ENCODE measurements at regions not wholly inside any gene's neighbourhood (a gene's known extent, or its start where the extent isn't known, plus 50 kb on each side); places are given as distances from the start of the nearest gene placed in this dataset.
"Not testable (repeated sequence)": the region's sequence is repeated elsewhere in the genome, so short reads cannot be mapped to it uniquely, and the experiment has no call there.

GRCh38 chr20:53804920-53805894 is 211.6 kb upstream of the ZNF217 start:
- H3K4me3 ChIP-seq = no peak overlapping the region
- no peak for DNase-seq (ENCODE audit: low spot score)
- H3K27ac ChIP-seq = no peak overlapping the region
- TF ChIP-seq CTCF (IDR thresholded peaks at IDR 0.05) = no peak

DNA sequence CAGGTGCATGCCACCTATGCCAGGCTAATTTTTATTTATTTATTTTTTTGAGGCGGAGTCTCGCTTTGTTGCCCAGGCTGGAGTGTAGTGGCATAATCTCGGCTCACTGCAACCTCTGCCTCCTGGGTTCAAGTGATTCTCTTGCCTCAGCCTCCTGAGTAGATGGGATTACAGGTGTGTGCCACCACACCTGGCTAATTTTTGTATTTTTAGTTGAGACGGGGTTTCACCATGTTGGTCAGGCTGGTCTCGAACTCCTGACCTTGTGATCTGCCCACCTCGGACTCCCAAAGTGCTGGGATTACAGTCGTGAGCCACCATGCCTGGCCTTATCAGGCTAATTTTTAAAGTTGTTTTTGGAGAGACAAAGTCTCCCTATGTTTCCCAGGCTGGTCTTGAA is 210.7 kb upstream of the ZNF217 start:
- not testable (repeated sequence) for DNase-seq (ENCODE audit: low spot score); H3K27ac ChIP-seq; H3K4me3 ChIP-seq

DNA sequence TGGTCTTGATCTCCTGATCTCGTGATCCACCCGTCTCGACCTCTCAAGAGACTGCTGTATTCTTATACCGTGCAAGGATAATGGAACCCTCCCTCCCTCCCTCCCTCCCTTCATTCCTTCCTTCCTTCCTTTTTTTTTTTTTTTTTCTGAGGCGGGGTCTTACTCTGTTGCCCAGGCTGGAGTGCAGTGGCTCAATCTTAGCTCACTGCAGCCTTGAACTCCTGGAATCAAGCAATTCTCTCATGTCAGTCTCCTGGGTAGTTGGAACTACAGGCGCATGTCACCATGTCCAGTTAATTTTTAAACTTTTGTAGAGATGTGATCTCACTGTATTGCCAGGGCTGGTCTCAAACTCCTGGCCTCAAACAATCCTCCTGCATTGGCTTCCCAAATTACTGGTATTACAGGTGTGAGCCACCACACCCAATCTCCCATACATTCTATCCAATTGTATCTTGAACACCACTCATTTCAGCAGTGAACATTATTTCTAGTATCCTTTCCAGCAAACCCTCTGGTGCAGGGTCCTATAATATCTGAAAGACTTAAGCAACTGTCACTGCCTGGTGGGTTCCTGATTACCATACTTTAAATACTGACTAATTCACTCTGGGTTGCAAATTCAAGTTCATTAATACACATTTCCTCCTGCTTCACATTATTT is 210.0 kb upstream of the ZNF217 start:
- no peak for DNase-seq (ENCODE audit: low spot score)
- Histone ChIP-seq H3K27ac (no peak overlapping the region), H3K4me3 (no peak overlapping the region)
- TF ChIP-seq CTCF (IDR thresholded peaks at IDR 0.05) = no peak

DNA sequence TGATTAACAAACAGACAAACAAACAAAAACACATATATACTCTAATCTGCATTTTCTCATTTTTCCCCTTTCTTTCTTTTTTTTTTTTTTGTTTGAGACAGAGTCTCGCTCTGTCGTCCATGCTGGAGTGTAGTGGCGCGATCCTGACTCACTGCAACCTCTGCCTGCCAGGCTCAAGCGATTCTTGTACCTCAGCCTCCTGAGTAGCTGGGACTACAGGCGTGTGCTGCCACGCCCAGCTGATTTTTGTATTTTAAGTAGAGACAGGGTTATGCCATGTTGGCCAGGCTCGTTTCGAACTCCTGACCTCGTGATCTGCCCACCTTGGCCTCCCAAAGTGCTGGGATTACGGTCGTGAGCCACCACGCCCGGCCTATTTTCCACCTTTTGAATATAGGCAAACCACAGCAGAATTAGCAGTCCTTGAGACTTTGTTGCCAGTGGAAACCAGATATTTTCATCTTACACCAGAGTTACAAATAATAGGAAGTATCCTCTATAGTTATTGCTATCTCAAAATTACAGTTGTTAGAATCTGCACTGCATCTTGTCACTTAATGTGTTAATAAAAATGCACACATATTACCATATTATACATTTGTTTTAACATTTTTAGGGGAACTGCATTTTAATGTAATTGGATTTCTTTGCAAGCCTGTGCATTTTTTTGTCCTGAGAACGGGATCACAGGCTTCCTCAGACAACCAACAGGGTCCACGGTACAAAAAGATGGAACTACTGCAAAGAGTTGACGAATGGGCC is 208.2 kb upstream of the ZNF217 start:
- TF ChIP-seq CTCF (IDR thresholded peaks at IDR 0.05) = no peak
- Histone ChIP-seq H3K27ac (no peak overlapping the region), H3K4me3 (no peak overlapping the region)
- DNase-seq (ENCODE audit: low spot score) = no peak

DNA sequence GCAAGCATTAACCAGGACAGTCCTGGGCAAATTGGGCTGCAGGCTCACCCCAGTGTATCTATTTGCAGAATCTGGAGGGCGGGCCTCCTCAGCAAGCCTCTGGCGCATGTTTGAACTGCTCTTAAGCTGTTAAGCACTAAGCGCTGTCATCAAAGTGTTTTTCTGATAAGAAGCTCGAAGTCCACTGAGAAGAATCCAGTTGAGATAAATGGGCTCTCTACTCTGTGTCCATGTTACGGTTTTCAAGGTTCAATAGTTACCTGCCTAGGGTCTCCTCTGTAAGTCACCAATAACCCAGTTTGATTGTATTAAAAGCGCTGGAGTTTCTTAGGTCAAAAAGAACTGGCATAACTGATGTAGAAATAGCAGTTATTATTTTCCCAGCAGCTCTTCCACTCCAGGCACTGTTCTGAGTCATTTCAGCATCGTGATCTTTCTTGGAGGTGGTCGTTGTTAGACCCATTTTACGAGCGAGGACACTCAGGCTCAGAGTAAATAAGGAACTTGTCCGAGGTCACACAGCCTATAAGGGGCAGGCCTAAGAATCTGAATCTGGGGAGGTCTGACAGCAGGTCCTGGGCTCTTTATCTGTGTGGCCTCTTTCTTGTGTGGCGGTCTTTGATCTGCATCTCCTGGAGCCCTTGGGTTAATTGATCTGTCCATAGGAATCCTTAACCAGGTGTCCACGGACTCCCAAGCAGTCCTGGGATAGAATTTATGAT is 207.4 kb upstream of the ZNF217 start:
- DNase-seq (ENCODE audit: low spot score) = no peak
- Histone ChIP-seq H3K27ac (no peak overlapping the region), H3K4me3 (no peak overlapping the region)
- no peak for TF ChIP-seq CTCF (IDR thresholded peaks at IDR 0.05)

- no peak overlapping the region for H3K27ac ChIP-seq
- H3K4me3 ChIP-seq = no peak overlapping the region
- TF ChIP-seq CTCF (IDR thresholded peaks at IDR 0.05) = no peak
- DNase-seq (ENCODE audit: low spot score) = no peak
Observed at GRCh38 chr20:53800418-53800817, 206.8 kb upstream of the ZNF217 start.

GRCh38 chr20:53797085-53797484 is 203.4 kb upstream of the ZNF217 start:
- DNase-seq (ENCODE audit: low spot score) = no peak
- no peak for TF ChIP-seq CTCF (IDR thresholded peaks at IDR 0.05)
- H3K27ac ChIP-seq = no peak overlapping the region

More at GRCh38 chr20:53797085-53797484, 203.4 kb upstream of the ZNF217 start:
- no peak overlapping the region for H3K4me3 ChIP-seq

Measured in coronary artery (tissue), 2 donors.